AG04450 (cell line): ENCODE measurements at regions not wholly inside any gene's neighbourhood (a gene's known extent, or its start where the extent isn't known, plus 50 kb on each side); places are given as distances from the start of the nearest gene placed in this dataset.
A peak's percentile ranks its signal among the peaks of the same experiment; 100 is the strongest.

Experiments used
- CTCF ChIA-PET: fragments of 300-600, 350-600 bp; formaldehyde crosslinking; extraction: SDS; loops from one replicate; lab custom pipeline; 2022; ENCODE audit warnings: antibody characterized with exemption, inconsistent platforms; lab: Charles Lee
- POLR2A ChIA-PET: fragments of 350-600 bp; formaldehyde crosslinking; extraction: SDS; loops from one replicate; lab custom pipeline; 2021; ENCODE audit warnings: antibody characterized with exemption, inconsistent platforms; lab: Yijun Ruan, JAX
- DNase-seq: peaks from one replicate; pipeline ENCODE4 v3.0.0-alpha.2; 2011; ENCODE audit warnings: low read depth, low spot score
- H3K27ac ChIP-seq: one replicate; pipeline ENCODE4 v1.5.1; 2012; ENCODE audit warnings: low read depth, low read length, control low read depth
- H3K27me3 ChIP-seq: one replicate; pipeline ENCODE4 v1.6.0; 2012; ENCODE audit warnings: low read length; ENCODE audit not compliant: control insufficient read depth, insufficient read depth
- H3K4me3 ChIP-seq: 2 replicates; pipeline ENCODE4 v1.5.1; 2011; ENCODE audit warnings: mild to moderate bottlenecking, low read depth, low read length, control low read depth
- H3K9me3 ChIP-seq: 2 replicates; pipeline ENCODE4 v1.5.1; 2012; ENCODE audit warnings: low read length; ENCODE audit not compliant: control insufficient read depth, insufficient read depth
- CTCF ChIP-seq: IDR thresholded peaks from 2 replicates; pipeline ENCODE4 v1.5.1; 2011; ENCODE audit warnings: low read depth, low read length, control low read depth, inconsistent platforms

- Histone ChIP-seq H3K9me3 (peaks cover 3% of the 10 kb centered on the region; the same call in 1 of the 2 replicates), H3K27ac (no peak overlapping the region), H3K4me3 (no peak overlapping the region), H3K27me3 (no peaks in the 10 kb centered on the region)
- TF ChIP-seq CTCF = no peak
- DNase-seq = no peak
- CTCF ChIA-PET = no interaction called here
- POLR2A ChIA-PET = no interaction called here
Observed at GRCh38 chr12:115146453-115146852, 462.5 kb upstream of the TBX3 start.

GRCh38 chr12:115144425-115144824, 460.4 kb upstream of the TBX3 start:
- no peak for DNase-seq
- Histone ChIP-seq H3K9me3 (no peaks in the 10 kb centered on the region), H3K27ac (no peak overlapping the region), H3K27me3 (no peaks in the 10 kb centered on the region), H3K4me3 (no peak overlapping the region)
- TF ChIP-seq CTCF = no peak
- CTCF ChIA-PET = no interaction called here
- POLR2A ChIA-PET = no interaction called here

DNA sequence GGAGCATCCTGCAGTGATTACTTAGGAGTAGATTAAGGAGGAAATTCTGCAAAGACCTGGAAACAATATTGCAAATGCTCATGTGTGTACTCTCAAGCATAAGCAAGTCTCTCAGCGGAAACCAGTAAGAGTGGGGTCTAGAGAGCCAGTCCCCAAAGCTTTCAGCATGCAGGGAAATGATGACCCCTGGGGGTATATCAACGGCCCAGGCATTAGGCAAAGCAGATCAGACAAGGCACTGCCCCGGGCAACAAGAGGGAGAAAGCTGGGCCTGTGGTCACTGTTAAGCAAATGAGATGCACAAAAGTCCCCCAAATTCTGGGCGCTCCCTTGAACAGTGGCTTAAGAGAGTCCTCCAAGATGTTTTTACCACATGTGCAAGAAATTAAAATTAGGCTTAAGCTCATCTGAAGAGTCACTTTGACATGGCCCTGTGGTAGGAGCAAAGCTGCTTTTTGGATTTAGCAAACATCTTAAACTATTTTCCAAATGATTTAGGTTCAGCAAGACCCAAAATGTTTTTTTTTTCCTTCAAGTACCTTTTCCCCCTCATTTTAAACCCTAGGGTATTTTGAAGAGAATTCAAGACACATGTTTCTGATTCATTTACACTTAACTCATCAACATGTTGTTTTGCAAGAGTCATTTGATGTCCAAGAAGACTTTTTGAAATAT, 457.1 kb upstream of the TBX3 start:
- ChIA-PET CTCF (interaction anchor here (0.7 kb wide), 1 partner anchor 32 kb away, joined by 3 read pairs; no protein-coding TSS in a partner anchor), POLR2A (no interaction called here)
- no peaks in the 10 kb centered on the region; the same call in 1 of the 2 replicates for H3K9me3 ChIP-seq
- H3K27me3 ChIP-seq = no peaks in the 10 kb centered on the region
- H3K4me3 ChIP-seq = no peak overlapping the region
- TF ChIP-seq CTCF = no peak
- no peak for DNase-seq
- no peak overlapping the region for H3K27ac ChIP-seq

DNA sequence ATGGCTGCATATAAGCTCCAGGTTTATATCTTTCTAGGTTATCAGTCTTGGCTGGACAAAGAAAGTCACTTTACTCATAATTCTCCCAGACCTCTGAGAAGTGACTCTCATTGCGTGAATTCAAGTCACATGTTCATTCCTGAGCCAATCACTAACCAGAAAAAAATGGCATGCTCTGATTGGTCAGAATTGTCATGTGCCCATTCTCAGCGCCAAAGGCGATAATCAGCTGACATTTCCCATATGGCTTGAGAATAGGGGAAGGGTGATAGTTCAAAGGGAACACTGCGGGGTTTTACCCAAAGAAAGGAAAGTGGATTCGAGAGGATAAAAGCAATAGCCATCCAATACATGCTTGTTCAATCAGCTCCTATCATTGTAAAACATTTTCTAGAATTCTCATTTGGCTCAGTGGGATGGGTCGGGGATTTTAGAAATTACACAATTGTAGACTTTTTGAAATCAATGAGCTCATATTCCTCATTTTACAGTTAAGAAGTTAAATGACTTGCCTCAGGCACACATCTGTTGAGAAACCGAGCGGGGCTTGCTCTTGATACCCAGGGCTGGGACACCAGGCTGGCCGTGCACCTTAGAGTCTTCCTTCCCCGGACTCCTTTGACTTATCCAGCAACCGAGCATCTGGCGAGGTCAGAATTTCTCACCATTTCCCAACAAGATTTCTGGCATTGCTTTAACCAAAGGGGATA, 454.0 kb upstream of the TBX3 start:
- CTCF ChIA-PET = interaction anchor here (0.6 to 0.7 kb wide), 3 partner anchors 453 to 473 kb away, joined by 3 to 6 read pairs (median 3); no protein-coding TSS in a partner anchor
- no peaks in the 10 kb centered on the region; the same call in 1 of the 2 replicates for H3K9me3 ChIP-seq
- H3K27me3 ChIP-seq = no peaks in the 10 kb centered on the region
- no peak overlapping the region for H3K27ac ChIP-seq
- no peak for DNase-seq
- POLR2A ChIA-PET = no interaction called here
- no peak for TF ChIP-seq CTCF
- no peak overlapping the region for H3K4me3 ChIP-seq

- ChIA-PET POLR2A (no interaction called here), CTCF (no interaction called here)
- no peak overlapping the region for H3K27ac ChIP-seq
- H3K4me3 ChIP-seq = no peak overlapping the region
- no peaks in the 10 kb centered on the region for H3K27me3 ChIP-seq
- no peaks in the 10 kb centered on the region; the same call in 1 of the 2 replicates for H3K9me3 ChIP-seq
- peak; percentile 11 for DNase-seq
- TF ChIP-seq CTCF = no peak
Observed at GRCh38 chr12:115135800-115136211, 451.8 kb upstream of the TBX3 start.
